HEK293 (cell line): ENCODE measurements at regions not wholly inside any gene's neighbourhood (a gene's known extent, or its start where the extent isn't known, plus 50 kb on each side); places are given as distances from the start of the nearest gene placed in this dataset.

Source experiments
- ZNF184 ChIP-seq: fragments of 450-650 bp; IDR thresholded peaks from 2 replicates; pipeline ENCODE4 v1.5.1; 2018; ENCODE audit warnings: missing biosample characterization, mild to moderate bottlenecking, missing genetic modification characterization
- ZNF2 ChIP-seq: fragments of 450-650 bp; formaldehyde crosslinking; IDR thresholded peaks from 2 replicates; pipeline ENCODE4 v1.5.1; 2016; ENCODE audit warnings: missing biosample characterization, missing genetic modification characterization
- TF ChIP-seq, protein P1 (sequence below): fragments of 450-650 bp; formaldehyde crosslinking; IDR thresholded peaks from 2 replicates; pipeline ENCODE4 v1.5.1; 2016; ENCODE audit warnings: missing biosample characterization, missing genetic modification characterization

DNA sequence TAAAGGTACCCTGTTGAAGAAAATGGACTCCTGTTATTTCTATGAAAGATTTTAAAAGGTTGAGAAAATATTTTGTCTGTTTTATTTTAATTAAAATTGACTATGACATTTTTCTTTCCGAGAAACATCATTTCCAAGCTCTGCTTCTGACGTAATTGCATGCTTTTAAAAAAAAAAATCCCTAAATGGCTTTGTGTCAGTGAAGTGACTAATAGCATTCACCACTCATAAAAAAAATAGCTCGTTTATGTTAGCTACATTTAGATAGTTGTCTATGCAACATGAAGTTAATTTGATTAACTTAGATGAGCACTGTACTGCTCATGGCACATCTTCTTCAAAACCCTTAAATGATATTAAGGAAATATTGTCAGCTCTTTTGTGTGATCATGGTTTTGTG, 105.1 kb upstream of the KLHL13 start:
- TF ChIP-seq ZNF2, result no peak
- no peak for TF ChIP-seq ZNF184
- TF ChIP-seq, protein P1, sequence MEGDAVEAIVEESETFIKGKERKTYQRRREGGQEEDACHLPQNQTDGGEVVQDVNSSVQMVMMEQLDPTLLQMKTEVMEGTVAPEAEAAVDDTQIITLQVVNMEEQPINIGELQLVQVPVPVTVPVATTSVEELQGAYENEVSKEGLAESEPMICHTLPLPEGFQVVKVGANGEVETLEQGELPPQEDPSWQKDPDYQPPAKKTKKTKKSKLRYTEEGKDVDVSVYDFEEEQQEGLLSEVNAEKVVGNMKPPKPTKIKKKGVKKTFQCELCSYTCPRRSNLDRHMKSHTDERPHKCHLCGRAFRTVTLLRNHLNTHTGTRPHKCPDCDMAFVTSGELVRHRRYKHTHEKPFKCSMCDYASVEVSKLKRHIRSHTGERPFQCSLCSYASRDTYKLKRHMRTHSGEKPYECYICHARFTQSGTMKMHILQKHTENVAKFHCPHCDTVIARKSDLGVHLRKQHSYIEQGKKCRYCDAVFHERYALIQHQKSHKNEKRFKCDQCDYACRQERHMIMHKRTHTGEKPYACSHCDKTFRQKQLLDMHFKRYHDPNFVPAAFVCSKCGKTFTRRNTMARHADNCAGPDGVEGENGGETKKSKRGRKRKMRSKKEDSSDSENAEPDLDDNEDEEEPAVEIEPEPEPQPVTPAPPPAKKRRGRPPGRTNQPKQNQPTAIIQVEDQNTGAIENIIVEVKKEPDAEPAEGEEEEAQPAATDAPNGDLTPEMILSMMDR, result no peak
